Keratinocyte (primary cell): ENCODE measurements at regions not wholly inside any gene's neighbourhood (a gene's known extent, or its start where the extent isn't known, plus 50 kb on each side); places are given as distances from the start of the nearest gene placed in this dataset.

ENCODE experiments used
- DNase-seq: peaks from one replicate; pipeline ENCODE4 v3.0.0-alpha.2; 2011; ENCODE audit warnings: low read depth, missing footprints, low spot score
- FAIRE-seq: peaks from 2 replicates; lab custom pipeline; 2011; peaks lifted over from hg19 to GRCh38; lab: Jason Lieb, UNC
- H2AFZ ChIP-seq: 2 replicates; pipeline ENCODE4 v1.6.0; 2012; ENCODE audit warnings: low read length, control low read depth, inconsistent platforms; ENCODE audit not compliant: control insufficient read depth
- H3K27ac ChIP-seq: 2 replicates; pipeline ENCODE4 v1.5.1; 2011; ENCODE audit warnings: low read length; ENCODE audit not compliant: control insufficient read depth, insufficient read depth
- H3K27me3 ChIP-seq: 3 replicates; pipeline ENCODE4 v1.6.0; 2011; ENCODE audit warnings: low read length; ENCODE audit not compliant: control insufficient read depth, insufficient read depth; ENCODE audit errors: extremely low read depth
- H3K36me3 ChIP-seq, 2 experiments: 2 replicates in 1 of 2; 3 replicates in 1 of 2; pipeline ENCODE4 v1.5.1; 2011; ENCODE audit warnings: low read length in 2 of 2, mild to moderate bottlenecking in 1 of 2; ENCODE audit not compliant: control insufficient read depth in 2 of 2, insufficient read depth in 2 of 2; ENCODE audit errors: extremely low read depth in 1 of 2
- H3K4me1 ChIP-seq: 3 replicates; pipeline ENCODE4 v1.5.1; 2011; ENCODE audit warnings: low read length; ENCODE audit not compliant: control insufficient read depth, insufficient read depth; ENCODE audit errors: extremely low read depth
- H3K4me2 ChIP-seq: 3 replicates; pipeline ENCODE4 v1.6.0; 2011; ENCODE audit warnings: low read depth, low read length; ENCODE audit not compliant: control insufficient read depth, insufficient read depth; ENCODE audit errors: extremely low read depth
- H3K4me3 ChIP-seq, 3 experiments: fragments of 200-600 bp in 1 of 3; sonication (generic) in 1 of 3; 2 replicates in 2 of 3; 3 replicates in 1 of 3; pipeline ENCODE4 v1.5.1; 2011 to 2016; ENCODE audit warnings: low read length in 3 of 3, mild to moderate bottlenecking in 3 of 3, control low read depth in 2 of 3, inconsistent platforms in 1 of 3, low read depth in 1 of 3, mixed read lengths in 1 of 3, mixed run types in 1 of 3, moderate library complexity in 1 of 3; ENCODE audit not compliant: control insufficient read depth in 2 of 3, insufficient read depth in 2 of 3; ENCODE audit errors: extremely low read depth in 1 of 3
- H3K79me2 ChIP-seq: 2 replicates; pipeline ENCODE4 v1.6.0; 2012; ENCODE audit warnings: low read length; ENCODE audit not compliant: control insufficient read depth, insufficient read depth
- H3K9ac ChIP-seq: 3 replicates; pipeline ENCODE4 v1.6.0; 2011; ENCODE audit warnings: low read length; ENCODE audit not compliant: control insufficient read depth, insufficient read depth; ENCODE audit errors: extremely low read depth
- H3K9me1 ChIP-seq: 3 replicates; pipeline ENCODE4 v1.6.0; 2011; ENCODE audit warnings: low read length; ENCODE audit not compliant: control insufficient read depth, insufficient read depth; ENCODE audit errors: extremely low read depth
- H3K9me3 ChIP-seq: 2 replicates; pipeline ENCODE4 v1.5.1; 2012; ENCODE audit warnings: low read depth, low read length; ENCODE audit not compliant: control insufficient read depth
- H4K20me1 ChIP-seq: 3 replicates; pipeline ENCODE4 v1.6.0; 2011; ENCODE audit warnings: low read length; ENCODE audit not compliant: control insufficient read depth, insufficient read depth; ENCODE audit errors: extremely low read depth
- EZH2 ChIP-seq: IDR thresholded peaks from one replicate; pipeline ENCODE4 v1.6.1; 2012; ENCODE audit warnings: inconsistent platforms, mild to moderate bottlenecking, low read length, moderate library complexity
- dilution Hi-C: fragments of 300-500 bp; cut with MboI; formaldehyde crosslinking; loops from one replicate; pipeline ENCODE4 v1.7.0; 2020; ENCODE audit warnings: low sequenced_read_pairs; ENCODE audit not compliant: extremely low pct_ligation_motif_present
- TF ChIP-seq, protein P1 (sequence below), 3 experiments: IDR thresholded peaks in 1 of 3; conservative IDR thresholded peaks in 1 of 3; optimal IDR thresholded peaks in 1 of 3; 2 replicates in 2 of 3; 3 replicates in 1 of 3; pipeline versions ENCODE3 to v1.5.1; 2011; ENCODE audit warnings: low read length in 3 of 3, mild to moderate bottlenecking in 3 of 3, moderate library complexity in 2 of 3, control low read depth in 1 of 3, inconsistent platforms in 1 of 3; ENCODE audit not compliant: insufficient read depth in 2 of 3; ENCODE audit errors: extremely low read depth in 1 of 3

DNA sequence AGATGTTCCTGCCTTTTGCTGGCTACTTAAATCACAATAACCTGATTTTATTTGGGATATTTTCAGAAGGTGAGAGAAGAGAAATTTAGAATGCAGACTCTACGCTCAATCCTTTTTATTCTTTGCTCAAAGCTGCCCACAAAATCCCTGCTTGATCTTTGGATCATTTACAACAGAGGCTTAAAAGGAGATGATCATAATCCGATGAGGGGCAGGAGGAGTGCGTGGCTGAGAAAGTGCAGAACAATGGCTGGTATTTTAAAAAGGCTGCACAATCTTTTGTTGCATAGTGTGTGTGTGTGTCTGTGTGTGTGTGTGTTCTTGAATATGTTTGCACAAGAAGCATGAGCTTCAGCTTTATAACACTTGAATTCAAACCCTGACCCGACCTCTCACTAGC is 256.3 kb upstream of the MYT1L start:
- Histone ChIP-seq H3K27me3 (no peaks in the 10 kb centered on the region), H3K36me3 (no peaks in the 10 kb centered on the region), H3K9ac (no peak overlapping the region), H3K4me1 (no peaks in the 10 kb centered on the region), H3K9me1 (no peaks in the 10 kb centered on the region), H2AFZ (no peak overlapping the region), H3K4me2 (no peak overlapping the region), H3K9me3 (no peaks in the 10 kb centered on the region), H4K20me1 (no peaks in the 10 kb centered on the region), H3K27ac (no peak overlapping the region), H3K79me2 (no peaks in the 10 kb centered on the region), H3K4me3 (no peak overlapping the region)
- DNase-seq (no peak), FAIRE-seq (no peak)
- TF ChIP-seq, protein P1, sequence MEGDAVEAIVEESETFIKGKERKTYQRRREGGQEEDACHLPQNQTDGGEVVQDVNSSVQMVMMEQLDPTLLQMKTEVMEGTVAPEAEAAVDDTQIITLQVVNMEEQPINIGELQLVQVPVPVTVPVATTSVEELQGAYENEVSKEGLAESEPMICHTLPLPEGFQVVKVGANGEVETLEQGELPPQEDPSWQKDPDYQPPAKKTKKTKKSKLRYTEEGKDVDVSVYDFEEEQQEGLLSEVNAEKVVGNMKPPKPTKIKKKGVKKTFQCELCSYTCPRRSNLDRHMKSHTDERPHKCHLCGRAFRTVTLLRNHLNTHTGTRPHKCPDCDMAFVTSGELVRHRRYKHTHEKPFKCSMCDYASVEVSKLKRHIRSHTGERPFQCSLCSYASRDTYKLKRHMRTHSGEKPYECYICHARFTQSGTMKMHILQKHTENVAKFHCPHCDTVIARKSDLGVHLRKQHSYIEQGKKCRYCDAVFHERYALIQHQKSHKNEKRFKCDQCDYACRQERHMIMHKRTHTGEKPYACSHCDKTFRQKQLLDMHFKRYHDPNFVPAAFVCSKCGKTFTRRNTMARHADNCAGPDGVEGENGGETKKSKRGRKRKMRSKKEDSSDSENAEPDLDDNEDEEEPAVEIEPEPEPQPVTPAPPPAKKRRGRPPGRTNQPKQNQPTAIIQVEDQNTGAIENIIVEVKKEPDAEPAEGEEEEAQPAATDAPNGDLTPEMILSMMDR (optimal IDR thresholded peaks at IDR 0.05 in 1 of 3, IDR thresholded peaks at IDR 0.05 in 1 of 3, conservative IDR thresholded peaks at IDR 0.05 in 1 of 3; ENCODE audit: extremely low read depth in 1 of 3, insufficient read depth in 2 of 3, low read length in 3 of 3): no peak
- TF ChIP-seq EZH2: no peak
- dilution Hi-C loops: no loop called here

DNA sequence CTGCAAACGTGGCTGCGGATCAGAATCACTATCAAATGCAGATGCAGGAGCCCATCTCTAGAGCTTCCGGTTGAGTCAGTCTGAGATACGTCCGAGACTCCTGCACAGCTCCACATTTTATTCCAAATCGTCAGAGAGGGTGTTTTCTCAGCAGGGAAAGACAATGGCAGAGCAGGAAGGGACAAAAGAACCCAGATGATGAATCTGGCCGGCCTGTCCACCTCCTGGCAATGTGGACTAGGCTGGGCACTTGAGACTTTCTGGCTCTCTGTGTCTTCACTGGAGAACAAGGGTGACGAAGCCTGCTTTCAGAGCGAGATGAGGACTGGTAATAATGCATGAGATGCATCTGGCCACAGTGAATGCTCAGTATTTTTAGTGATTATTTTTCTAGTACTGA is 255.9 kb upstream of the MYT1L start:
- H2AFZ ChIP-seq: no peak overlapping the region
- no peaks in the 10 kb centered on the region for H3K36me3 ChIP-seq
- no peak for TF ChIP-seq EZH2
- TF ChIP-seq, protein P1 (optimal IDR thresholded peaks at IDR 0.05 in 1 of 3, IDR thresholded peaks at IDR 0.05 in 1 of 3, conservative IDR thresholded peaks at IDR 0.05 in 1 of 3; ENCODE audit: extremely low read depth in 1 of 3, insufficient read depth in 2 of 3, low read length in 3 of 3): no peak
- H3K27me3 ChIP-seq: no peaks in the 10 kb centered on the region
- no peak for DNase-seq
- H3K27ac ChIP-seq: no peak overlapping the region
- H3K9me1 ChIP-seq: no peaks in the 10 kb centered on the region
- H3K79me2 ChIP-seq: no peaks in the 10 kb centered on the region
- H3K9ac ChIP-seq: no peak overlapping the region
- no peaks in the 10 kb centered on the region for H3K4me1 ChIP-seq
- H3K9me3 ChIP-seq: no peaks in the 10 kb centered on the region
- H3K4me3 ChIP-seq: no peak overlapping the region
- FAIRE-seq: no peak
- H3K4me2 ChIP-seq: no peak overlapping the region
- dilution Hi-C loops: no loop called here
- H4K20me1 ChIP-seq: no peaks in the 10 kb centered on the region
